H1 (cell line): ENCODE measurements at regions not wholly inside any gene's neighbourhood (a gene's known extent, or its start where the extent isn't known, plus 50 kb on each side); places are given as distances from the start of the nearest gene placed in this dataset.

Source experiments
- ATF3 ChIP-seq: IDR thresholded peaks from 2 replicates; pipeline ENCODE4 v1.6.1; 2011; ENCODE audit warnings: low read depth, mild to moderate bottlenecking, low read length; ENCODE audit not compliant: insufficient read depth
- CHD7 ChIP-seq: fragments of 300-600 bp; sonication (generic); IDR thresholded peaks from 2 replicates; pipeline ENCODE4 v1.7.1; 2012; ENCODE audit warnings: low read length, moderate library complexity, mild to moderate bottlenecking, inconsistent platforms; ENCODE audit not compliant: insufficient replicate concordance
- CTCF ChIP-seq, 3 experiments: IDR thresholded peaks; 1 replicate in 2 of 3; 2 replicates in 1 of 3; pipeline versions ENCODE4 v1.5.1 to v1.6.1; 2011; ENCODE audit warnings: low read length in 3 of 3, mild to moderate bottlenecking in 3 of 3, inconsistent platforms in 2 of 3, low read depth in 1 of 3, moderate library complexity in 1 of 3; ENCODE audit not compliant: insufficient read depth in 1 of 3; ENCODE audit errors: control extremely low read depth in 1 of 3
- GABPA ChIP-seq: IDR thresholded peaks from 2 replicates; pipeline ENCODE4 v1.6.1; 2011; ENCODE audit warnings: mild to moderate bottlenecking, low read length, moderate library complexity, borderline replicate concordance; ENCODE audit not compliant: insufficient read depth
- KDM5A ChIP-seq: fragments of 200-600 bp; IDR thresholded peaks from 2 replicates; pipeline ENCODE4 v1.7.1; 2012; ENCODE audit warnings: mild to moderate bottlenecking, low read length, inconsistent platforms, mixed read lengths
- RFX5 ChIP-seq: IDR thresholded peaks from 2 replicates; pipeline ENCODE4 v1.6.1; 2011; ENCODE audit warnings: low read depth, low read length, improper control_type of control experiment, borderline replicate concordance
- SP2 ChIP-seq: IDR thresholded peaks from 2 replicates; pipeline ENCODE4 v1.6.1; 2012; ENCODE audit warnings: mild to moderate bottlenecking, low read length, inconsistent platforms
- TBP ChIP-seq: IDR thresholded peaks from 2 replicates; pipeline ENCODE4 v1.6.1; 2011; ENCODE audit warnings: low read depth, low read length, improper control_type of control experiment
- ZNF274 ChIP-seq: IDR thresholded peaks from 2 replicates; pipeline ENCODE4 v1.7.0; 2012; ENCODE audit warnings: low read length, borderline replicate concordance; ENCODE audit errors: extremely low read depth

GRCh38 chr6:54541541-54541940 is 233.3 kb downstream of the TINAG start (continued):
- TF ChIP-seq CHD7 (no peak), TBP (no peak), GABPA (no peak), RFX5 (no peak), CTCF (IDR thresholded peaks at IDR 0.05; ENCODE audit: control extremely low read depth in 1 of 3, insufficient read depth in 1 of 3, low read depth in 1 of 3, low read length in 3 of 3) (no peak), ZNF274 (no peak), KDM5A (no peak), ATF3 (no peak), SP2 (no peak)
